ENCODE measurements at regions not wholly inside any gene's neighbourhood (a gene's known extent, or its start where the extent isn't known, plus 50 kb on each side); places are given as distances from the start of the nearest gene placed in this dataset.

DNA sequence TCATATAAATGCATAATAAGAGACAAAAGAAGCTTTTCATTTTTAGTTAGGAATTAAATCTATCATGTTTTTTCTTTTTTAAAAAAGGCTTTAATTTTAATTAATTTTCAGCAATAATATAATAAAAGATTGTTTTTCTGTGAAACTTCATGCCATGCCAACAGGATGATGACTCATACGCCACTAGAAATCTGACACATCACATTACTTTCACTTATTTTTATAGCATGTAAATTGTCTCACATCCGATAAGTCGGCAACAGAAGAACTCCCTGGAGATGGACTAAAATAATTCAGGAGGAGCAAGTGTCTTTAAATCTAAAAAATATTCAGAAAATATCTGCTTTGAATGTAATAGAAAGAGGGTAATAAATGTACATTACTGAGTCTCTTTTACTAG, 1024.2 kb upstream of the ACVR2A start:
- DNase-seq (ENCODE audit: low read depth, low spot score) = peak; percentile 23

DNA sequence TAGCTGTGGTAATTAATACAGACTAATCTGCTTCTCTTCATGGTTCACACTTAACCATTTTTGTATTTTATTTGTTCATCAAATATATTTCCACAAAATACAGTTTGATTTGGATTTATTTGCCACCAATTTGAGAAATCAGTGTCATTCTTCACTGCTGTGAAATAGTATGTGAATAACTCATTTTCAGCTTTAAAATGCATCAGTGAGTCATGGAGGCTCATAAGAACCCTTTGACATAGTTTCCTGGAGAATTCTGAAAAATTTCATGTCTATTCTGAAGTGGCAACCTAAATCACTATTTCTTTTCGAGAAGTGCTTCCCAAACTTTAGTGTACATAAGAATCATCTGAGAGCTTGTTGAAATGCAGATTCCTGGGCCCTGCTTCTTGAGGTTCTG, 1026.7 kb upstream of the ACVR2A start:
- DNase-seq (ENCODE audit: low read depth, low spot score) = no peak

DNA sequence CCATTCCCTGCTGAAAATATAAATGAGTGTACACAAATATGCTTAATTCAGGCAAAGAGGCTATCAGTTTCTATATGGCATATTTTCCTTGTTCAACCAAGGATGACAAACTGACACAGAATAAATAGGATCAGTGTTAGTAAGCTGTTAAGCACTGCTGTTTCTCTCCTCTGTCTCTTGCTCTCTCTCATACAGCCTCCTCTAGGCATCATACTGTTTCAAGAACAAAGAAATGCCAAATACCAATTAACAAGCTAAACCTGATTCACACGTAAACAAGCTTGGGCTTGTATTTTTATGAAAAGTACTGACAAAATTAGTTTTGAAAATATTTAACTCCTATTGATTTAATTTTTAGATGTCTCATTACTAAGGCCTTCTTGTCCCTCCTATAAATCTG, 1027.2 kb upstream of the ACVR2A start:
- DNase-seq (ENCODE audit: low read depth, low spot score) = no peak

DNA sequence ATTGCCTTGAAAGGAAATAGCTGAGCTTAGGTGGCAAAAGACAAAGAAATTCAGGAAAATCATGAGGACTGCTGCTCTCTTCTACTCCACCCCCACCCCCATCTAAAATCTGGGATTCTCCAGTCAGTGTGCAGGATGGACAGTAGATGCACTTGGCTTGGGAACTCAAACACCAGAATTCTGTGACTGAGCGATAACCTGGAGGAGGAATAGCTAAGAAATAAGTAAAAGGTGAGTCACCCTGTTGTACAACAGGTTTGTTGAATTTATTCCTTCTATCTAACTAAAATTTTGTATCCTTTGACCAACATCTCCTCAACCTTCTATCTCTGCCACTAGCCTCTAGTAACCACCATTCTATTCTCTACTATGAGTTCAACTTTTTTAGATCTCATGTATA, 1029.9 kb upstream of the ACVR2A start:
- DNase-seq (ENCODE audit: low read depth, low spot score) = no peak

DNA sequence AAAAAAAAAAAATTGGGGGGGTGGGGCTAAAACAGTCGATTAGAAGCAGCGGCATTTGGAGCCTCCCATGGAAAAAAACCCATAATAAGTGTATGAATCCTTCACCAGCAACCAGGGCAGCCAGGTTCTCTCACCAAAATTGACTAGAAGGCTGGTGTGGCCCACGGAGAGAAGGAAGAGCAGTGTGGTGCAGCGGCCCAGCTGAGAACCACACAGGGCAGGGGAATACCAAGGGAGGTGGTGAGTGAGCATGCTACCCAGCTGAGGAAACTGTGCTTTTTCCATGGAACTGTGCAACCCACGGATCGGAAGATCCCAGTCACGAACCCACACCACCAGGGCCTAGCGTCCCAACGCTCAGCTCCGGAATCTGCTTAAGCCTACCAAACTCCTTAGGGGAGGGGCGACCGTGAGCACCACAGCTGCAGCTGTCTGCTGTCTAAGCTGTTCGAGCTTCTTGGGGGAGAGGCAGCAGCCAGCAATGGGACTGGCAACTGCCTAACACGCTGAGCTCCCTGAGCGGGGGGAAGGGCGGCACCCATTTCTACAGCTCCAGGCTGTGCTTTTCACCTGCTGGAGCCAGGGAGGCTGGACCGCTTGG, 1037.2 kb upstream of the ACVR2A start:
- no peak for DNase-seq (ENCODE audit: low read depth, low spot score)

DNA sequence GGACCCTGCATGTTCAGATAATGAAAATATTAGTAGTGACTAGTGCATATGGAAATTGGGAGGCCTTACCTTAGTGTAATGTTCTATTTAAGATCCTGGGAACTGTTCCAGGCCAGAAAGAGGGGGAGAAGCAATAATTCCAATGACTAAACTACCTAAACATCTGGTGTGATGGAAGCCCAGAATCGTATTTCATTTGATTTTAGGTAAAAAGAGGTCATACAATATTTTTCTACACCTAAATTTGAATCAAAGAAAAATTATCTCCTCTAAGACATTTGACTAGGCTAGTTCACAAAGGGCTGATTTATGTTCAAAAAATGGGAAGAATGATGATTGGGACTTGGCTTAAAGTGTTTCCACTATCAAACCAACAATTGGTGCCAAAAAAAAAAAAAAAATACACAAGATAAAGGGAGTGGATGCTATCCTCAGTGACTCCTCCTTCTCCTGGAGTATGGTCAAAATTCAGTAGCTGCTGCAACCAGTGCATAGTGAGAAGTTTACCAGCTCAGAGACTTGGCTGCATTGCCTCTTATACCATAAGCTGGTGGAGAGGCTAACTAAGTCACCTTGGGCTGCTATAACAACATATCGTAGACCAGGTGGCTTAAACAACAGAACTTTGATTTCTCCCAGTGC, 1038.3 kb upstream of the ACVR2A start:
- no peak for DNase-seq (ENCODE audit: low read depth, low spot score)

DNA sequence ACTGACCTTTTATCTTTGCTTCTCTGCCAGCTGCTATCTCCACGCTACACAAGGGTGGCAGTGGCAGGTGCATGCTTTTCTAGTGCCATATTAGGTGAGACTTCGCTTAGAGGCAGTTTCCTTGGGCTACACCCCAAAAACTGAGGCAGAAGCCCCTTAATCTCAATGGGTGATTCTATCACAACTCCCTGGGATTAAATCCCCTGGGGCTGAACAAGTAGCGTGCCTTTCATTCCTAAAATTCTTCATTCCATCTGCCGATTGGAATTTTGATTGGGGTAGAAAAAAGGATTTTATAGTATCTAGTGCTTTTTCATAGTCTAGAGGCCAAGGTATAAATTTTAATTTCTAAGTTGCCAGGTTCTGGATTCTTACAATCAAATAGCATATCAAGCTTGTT, 1040.5 kb upstream of the ACVR2A start:
- DNase-seq (ENCODE audit: low read depth, low spot score) = no peak

DNA sequence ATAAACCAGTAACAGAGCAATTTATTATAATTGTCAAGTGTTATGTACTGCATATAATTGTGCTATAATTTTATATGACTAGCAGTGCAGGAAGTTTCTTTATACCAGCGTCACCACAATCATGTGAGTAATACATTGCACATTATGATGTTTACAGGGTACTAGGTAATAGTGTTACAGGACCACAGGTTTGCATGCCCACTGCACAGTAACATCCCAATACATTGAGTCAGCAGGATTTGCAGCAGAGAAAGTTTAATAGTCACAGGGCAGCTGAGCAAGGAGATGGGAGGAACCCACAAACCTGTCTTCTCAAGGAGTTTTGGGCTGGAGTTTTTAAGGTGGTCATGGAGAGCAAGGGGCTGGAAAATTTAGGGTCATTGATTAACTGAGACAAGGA, 1042.9 kb upstream of the ACVR2A start:
- DNase-seq (ENCODE audit: low read depth, low spot score) = no peak

DNA sequence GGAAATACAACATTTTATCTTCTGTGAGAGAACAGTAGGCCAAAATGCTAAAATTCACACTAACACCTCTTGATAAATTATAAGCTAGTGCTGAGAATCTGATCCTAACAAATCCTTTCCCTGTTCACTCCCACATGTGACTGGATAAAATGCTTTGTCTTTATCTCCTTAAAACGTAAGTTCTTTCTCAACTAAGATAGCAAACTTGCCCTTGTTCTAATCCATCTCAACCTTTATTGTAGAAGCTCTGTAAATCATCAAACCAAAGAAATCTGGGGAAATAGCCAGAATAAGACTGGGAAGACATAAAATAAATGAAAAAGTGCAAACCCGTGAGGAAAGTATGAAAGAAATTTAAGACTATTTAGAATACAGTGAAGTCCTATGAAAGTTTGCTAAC, 1058.4 kb upstream of the ACVR2A start:
- DNase-seq (ENCODE audit: low read depth, low spot score) = no peak

DNA sequence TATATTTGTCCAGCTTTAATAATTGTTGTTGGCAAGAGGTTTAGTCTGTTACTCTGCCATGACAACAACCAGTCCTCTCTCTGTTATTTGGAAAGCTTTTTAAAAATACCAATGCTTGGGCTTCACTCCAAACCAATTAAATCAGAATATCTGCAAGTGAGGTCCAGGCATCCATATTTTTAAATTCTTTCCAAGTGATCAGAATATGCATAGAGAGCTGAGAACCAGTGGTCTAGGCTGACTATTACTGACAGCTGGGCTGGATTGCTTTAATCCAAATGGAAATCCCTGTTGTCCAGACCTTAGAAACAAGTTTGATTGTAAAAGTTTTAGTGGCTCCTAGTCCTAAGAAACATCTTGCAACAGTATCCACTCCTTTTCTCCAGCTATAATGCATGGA, 1059.7 kb upstream of the ACVR2A start:
- no peak for DNase-seq (ENCODE audit: low read depth, low spot score)

DNA sequence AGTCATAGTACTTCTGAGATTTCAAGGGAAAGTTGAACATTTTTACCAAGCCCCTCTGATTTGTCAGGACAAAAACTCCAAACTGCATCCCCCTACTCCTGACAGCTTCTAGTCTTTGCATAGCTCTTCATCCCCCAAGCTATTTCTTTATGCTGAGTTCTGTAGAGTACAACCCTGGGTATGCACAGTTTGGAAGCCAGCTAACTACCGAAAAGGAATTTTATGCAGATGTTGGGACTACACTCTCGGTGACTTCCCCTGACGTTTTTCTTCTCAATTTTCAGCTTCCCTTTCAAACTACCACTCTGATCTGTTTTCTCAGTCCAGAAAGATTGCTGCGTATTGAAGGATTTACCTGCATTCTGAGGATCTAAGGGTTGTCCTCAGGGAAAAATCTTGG, 1060.2 kb upstream of the ACVR2A start:
- no peak for DNase-seq (ENCODE audit: low read depth, low spot score)

DNA sequence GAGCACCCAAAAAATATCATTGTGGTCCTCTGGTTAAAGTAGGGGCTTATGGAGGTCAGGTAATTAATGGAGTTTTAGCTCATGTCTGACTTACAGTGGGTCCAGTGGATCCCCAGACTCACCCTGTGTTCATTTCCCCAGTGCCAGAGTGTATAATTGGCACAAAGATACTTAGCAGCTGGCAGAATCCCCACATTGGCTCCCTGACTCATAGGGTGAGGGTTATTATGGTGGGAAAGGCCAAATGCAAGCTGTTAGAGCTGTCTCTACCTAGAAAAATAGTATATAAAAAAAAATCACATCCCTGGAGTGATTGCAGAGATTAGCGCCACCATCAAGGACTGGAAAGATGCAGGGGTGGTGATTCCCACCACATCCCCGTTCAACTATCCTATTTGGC, 1067.6 kb upstream of the ACVR2A start:
- DNase-seq (ENCODE audit: low read depth, low spot score) = no peak

DNA sequence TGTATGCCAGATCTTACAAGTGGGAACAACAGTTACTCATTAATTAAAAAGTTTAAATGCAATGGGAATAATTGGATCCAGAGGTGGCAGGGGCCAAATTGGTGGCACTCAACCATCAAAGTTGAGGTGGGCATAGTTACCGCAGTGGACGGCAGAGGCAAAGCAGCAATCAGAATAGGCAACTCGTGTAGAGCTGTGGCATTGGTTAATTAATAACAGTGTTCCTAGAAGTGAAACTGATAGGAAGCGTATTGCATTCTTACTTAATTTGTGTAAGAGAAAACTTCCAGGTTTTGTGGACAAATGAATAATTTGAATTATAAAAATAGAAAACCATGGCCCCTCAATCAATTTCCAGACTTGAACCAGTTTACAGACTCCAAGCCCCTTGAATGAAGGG, 1068.2 kb upstream of the ACVR2A start:
- no peak for DNase-seq (ENCODE audit: low read depth, low spot score)

DNA sequence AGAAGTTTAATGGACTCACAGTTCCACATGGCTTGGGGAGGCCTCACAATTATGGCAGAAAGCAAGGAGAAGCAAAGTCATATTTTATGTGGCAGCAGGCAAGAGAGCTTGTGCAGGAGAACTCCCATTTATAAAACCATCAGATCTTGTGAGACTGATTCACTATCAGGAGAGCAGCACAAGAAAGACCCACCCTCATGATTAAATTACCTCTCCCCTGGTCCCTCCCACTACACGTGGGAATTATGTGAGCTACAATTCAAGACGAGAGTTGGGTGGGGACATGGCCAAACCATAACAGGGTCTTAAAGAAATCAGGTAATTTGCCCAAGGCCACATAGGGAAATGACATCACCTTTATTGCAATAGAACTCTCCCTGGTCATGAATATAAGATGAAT, 1073.3 kb upstream of the ACVR2A start:
- DNase-seq (ENCODE audit: low read depth, low spot score) = no peak

DNA sequence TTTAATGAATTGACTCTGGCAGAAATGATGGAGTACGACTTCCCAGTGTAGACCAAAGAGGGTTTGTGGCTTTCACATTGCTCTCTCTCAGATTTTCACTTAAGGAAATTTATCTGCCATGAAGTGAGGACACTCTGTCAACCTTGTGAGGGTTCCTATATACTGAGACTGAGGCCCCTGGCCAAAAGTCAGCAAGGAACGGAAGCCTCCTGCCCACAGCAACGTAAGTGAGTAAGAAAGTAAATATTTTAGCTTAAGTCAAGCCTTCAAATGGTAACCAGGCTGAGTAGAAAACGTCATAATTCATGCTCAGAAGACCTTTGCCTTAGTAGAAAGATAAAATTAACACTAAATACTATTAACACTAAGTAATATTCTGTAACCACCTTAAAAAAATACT, 1080.5 kb upstream of the ACVR2A start:
- no peak for DNase-seq (ENCODE audit: low read depth, low spot score)

DNA sequence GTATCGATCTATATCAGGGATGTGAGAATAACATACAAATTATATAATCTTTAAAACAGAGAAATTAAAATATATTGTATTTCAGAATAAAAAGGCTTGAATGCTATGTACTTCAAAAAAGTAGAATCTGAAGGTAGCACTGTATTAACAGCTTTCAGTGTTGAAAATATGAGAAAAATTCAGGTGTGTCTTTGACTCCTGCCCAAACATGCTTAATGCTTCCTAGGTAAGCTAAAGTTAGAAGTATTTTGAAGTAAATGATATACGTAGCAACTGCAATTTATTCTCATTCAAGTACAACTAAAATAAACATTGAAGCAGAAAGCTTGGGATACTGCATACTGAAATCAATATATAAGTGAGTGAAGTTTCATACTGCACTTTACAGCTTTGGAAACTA, 1082.0 kb upstream of the ACVR2A start:
- no peak for DNase-seq (ENCODE audit: low read depth, low spot score)

DNA sequence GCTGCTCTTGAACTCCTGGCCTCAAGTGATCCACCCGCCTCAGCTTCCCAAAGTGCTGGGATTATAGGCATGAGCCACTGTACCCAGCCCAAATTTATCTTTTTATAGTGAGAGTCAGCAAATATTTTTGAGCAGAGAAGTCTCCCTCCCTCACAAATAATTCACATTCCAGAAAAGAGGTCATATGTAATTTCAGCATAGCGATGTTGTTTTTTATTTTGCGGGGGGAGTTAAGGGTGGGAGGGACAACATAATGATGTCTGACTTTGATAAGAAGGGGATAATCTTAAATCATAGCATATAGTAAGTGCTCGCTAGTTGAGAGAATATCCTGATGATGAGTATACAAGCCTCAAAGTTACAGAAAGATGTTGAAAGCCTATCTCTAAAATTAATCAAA, 1090.2 kb upstream of the ACVR2A start:
- no peak for DNase-seq (ENCODE audit: low read depth, low spot score)

DNA sequence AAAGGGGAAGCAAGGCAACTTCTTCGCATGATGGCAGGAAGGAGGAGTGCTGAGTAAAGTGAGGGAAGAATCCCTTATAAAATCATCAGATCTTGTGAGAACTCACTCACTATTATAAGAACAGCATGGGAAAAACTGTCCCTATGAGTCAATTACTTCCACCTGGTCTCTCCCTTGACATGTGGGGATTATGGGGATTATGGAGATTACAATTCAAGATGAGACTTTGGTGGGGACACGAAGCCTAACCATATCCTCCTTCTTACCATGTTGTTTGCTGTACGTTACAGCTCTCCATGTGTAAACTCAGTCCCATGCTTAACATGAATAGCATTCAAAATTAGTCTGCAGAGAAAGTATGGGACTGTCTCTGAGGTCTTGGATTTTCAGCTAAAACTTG, 1096.8 kb upstream of the ACVR2A start:
- DNase-seq (ENCODE audit: low read depth, low spot score) = no peak

DNA sequence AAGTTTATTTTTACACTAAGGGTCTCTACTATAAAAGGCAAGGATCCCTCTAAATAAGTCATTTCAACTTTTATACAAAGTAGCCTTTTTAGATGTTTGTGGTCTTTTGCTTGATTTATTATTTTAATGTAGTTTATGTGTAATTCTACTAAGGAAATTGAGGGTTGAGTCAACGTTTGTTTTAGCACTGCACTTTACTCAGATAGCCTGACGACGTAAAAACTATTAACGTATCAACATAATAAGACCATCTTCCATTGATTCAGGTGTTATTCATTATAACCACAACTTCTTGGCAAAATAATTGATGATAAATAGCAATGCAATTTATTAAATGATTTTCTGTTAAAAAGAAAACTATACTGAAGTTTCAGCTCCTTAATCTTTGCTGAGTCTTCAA, 1103.6 kb upstream of the ACVR2A start:
- DNase-seq (ENCODE audit: low read depth, low spot score) = no peak

DNA sequence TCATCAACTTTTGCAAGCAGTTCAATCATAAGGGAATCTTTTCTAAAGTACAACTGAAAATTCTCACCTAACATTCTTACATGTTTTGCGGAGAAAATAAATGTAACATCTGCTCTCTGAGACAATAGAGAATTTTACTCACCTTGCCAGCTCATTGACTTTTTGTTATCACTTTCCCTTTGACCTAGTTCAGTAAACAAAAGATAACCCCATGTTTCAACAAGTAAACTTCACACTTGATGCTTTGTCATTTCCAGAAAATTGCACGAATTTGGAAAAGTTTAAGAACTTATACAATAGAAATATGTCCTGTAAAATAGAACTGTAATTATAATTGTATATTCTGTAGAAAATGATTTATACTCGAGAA, 1110.0 kb upstream of the ACVR2A start:
- DNase-seq (ENCODE audit: low read depth, low spot score) = no peak

DNA sequence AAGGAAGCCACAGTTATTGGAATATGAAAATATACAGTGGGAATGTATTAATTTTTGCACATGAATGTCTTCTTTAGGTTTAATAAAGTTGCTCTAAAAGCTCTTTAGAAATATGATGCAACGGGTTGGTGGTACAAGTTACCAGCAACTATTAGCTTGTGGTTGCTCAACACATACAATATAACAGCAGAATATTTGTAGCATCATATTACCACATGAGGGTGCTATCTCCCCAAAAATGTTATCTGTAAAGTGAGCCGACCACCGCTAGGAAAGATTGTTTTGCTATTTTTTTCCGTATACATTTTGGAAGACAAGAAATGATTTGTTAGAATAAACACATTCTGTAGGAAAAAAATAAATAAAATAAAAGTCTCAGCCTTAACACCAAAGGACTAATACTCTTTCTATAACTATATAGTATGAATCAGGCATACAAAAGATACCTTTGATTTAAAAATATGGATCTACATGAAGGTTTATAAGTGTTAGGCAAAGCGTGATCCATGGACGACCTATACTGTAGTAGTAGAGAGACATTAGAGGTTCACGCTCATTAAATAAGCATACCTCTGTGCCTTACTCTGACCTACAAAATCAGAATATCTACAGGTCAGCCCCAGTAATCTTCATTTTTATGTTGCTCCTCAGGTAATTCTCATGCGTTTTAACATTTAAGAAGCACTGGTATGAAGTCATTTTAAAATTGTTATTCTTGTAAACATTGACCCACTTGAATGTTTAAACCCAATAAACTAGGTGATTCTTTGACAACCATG, 1110.6 kb upstream of the ACVR2A start:
- DNase-seq (ENCODE audit: low read depth, low spot score) = peak; percentile 35

DNA sequence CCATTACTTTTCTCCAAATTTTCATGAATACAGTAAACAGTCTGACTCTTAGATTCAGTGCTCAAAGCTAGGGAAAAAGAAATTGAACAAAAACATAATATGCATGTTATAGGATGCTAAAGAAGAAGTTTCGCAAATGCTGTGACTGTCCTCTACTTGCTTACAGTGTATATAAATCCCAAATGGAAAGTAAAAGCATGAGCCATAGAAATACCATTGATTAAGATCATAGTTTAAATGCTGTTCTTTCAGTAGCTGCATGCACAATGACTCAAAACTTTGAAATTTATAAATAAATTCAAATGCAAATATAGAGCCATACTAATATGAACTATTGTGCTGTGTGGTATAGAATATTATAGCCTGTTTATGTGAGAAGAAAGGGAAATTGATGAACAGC, 1113.9 kb upstream of the ACVR2A start:
- DNase-seq (ENCODE audit: low read depth, low spot score) = no peak

DNA sequence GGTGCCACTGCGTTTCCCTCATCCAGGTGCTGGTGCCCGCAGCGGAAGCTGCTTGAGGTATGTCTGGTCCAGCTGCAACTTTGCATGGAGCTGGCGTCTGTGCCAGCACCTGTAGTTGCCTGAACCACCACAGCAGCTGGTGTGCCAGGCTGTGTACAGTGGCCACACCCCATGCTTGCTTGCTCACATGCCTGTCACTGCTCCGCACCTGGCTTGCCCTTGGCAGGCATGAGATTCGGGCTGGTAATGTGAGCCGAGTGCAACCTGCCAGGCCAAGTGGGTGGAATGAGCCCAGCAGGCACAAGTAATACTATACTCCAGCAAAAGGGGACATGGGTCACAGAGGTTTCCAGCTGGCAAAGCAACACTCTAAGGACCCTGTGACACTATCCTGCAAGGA, 1123.3 kb upstream of the ACVR2A start:
- DNase-seq (ENCODE audit: low read depth, low spot score) = no peak

All from smooth muscle cell of the brain vasculature (primary cell).